ENCODE measurements at regions not wholly inside any gene's neighbourhood (a gene's known extent, or its start where the extent isn't known, plus 50 kb on each side); places are given as distances from the start of the nearest gene placed in this dataset.
"Not testable (repeated sequence)": the region's sequence is repeated elsewhere in the genome, so short reads cannot be mapped to it uniquely, and the experiment has no call there.

- DNase-seq = no peak
Measured at GRCh38 chr10:106038246-106038645, 1126.3 kb downstream of the SORCS1 start.

GRCh38 chr10:106033065-106033464 lies 1131.4 kb downstream of the SORCS1 start:
- no peak for DNase-seq

GRCh38 chr10:106032450-106033002 lies 1132.0 kb downstream of the SORCS1 start:
- DNase-seq = no peak

- DNase-seq = no peak
Measured at GRCh38 chr10:106027240-106027639, 1137.3 kb downstream of the SORCS1 start.

DNA sequence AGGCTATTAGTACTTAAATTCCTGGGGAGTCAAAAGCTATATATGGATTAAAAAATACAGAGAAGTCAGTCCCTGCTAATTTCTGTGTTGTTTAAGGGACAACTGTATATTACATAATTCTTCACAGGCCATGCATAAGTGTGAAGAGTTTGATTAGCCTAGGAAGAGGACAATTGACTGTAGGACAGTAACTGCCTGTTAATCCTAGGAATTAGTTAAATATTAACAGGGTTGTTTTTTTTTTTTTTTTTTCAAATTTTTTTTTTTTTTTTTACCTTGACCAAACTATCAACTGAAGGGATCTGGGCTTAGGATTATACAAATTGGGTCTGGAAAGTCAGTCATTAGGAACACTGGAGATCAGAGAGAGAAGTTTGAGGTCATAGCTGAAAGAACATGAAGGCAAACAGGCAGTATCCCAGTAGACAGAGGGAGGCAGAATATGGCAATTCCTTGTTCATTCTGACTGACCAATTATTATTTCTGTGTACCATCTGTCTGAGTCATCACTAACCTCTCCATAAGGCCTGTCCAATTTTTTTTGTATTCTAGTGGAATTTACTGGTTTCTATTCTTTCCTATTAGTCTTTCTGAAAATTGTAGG lies 1139.2 kb downstream of the SORCS1 start:
- no peak for DNase-seq

DNA sequence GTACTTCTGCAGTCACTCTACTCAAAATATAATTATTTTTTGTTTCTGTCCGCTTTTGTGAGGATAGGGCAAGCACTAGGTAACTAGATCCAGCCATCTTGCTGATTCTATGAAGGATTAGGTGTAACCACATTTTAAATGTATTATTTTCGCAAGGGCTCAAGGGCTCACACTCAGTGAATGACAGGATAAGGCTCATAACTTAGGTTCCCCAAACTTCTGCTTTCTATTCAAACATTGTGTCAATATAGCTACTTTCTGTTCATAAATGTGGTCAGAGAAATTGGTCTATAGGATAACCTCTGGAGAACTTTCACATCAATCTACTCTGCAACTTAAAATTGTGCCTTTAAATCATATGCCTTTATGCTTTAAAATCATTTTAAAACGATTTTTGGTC lies 1141.2 kb downstream of the SORCS1 start:
- DNase-seq = no peak

DNA sequence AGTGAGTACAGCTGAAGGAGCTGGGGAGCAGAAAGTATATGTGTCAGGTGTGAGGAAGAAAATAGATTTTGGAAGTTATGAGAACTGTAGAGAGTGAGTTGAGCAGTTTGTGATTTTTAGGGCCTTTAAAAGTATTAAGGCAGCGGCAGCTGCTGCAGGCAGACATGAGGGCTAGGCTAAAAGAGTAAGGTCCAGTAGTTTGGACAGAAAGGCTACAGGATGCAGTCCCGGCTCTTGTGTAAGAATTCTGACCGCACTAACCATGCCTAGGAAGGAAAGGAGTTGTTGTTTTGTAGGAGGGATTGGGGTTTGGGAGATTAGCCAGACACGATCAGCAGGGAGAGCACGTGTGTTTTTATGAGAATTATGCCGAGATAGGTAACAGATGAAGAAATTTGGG lies 1144.9 kb downstream of the SORCS1 start:
- DNase-seq = not testable (repeated sequence)

DNA sequence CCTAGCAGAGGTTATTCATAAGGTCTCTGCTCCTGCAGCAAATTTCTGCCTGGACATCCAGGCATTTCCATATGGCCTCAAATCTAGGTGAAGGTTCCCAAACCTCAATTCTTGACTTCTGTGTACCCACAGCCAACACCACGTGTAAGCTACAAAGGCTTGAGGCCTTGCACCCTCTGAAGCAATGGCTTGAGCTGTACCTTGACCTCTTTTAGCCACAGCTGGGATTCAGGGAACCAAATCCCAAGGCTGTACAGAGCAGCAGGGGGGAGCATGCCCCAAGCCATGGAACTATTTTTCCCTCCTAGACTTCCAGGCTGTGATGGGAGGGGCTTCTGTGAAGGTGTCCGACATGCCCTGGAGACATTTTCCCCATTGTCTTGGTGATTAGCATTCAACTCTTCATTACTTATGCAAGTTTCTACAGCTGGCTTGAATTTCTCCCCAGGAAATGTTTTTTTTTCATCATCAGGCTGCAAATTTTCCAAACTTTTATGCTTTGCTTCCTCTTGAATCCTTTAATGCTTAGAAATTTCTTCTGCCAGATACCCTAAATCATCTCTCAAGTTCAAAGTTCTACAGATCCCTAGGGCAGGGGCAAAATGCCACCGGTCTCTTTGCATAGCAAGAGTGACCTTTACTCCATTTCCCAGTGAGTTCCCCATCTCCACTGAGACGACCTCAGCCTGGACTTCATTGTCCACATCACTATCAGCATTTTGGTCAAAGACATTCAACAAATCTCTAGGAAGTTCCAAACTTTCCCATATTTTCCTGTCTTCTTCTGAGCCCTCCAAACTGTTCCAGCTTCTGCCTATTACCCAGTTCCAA lies 1148.9 kb downstream of the SORCS1 start:
- DNase-seq = not testable (repeated sequence)

DNA sequence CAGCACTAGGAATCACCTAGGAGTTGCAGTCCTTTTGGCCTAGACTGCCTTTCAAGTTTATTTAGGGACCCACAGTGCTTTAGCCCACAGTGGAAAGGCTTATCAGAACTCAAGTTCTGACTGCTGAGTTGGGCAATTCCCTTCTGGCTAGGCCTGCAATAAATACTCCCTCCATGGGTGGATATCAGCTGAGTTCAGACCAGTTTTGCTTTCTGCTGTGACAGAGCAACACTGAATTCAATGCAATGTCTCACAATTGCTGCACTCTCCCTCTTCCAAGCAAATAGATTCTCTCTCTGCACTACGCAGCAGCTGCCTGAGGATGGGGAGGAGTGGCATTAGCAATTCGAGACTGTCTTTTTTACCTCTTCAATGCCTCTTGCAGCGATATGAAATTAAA lies 1153.3 kb downstream of the SORCS1 start:
- no peak for DNase-seq

DNA sequence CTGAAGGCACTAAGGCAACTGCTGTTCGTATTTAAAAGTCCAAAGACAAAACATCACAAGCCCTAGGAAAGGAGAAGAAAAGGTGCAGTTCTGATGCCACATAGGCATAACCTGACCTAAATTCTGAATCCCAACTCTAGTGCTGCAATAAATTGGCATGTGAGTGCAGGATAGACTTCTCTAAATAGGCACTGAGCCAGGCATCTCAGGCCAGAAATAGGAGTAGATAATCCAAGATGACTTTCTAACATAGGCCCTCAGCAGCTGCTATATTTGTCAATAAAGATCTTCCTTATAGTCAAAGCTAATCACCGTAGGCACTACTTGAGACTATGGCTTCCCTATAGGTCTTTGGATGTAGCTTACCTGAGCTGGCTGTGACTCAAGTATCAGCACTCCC lies 1163.8 kb downstream of the SORCS1 start:
- no peak for DNase-seq

GRCh38 chr10:105993609-105994008 lies 1170.9 kb downstream of the SORCS1 start:
- DNase-seq = no peak

- no peak for DNase-seq
Measured at GRCh38 chr10:105992928-105993327, 1171.6 kb downstream of the SORCS1 start.

DNA sequence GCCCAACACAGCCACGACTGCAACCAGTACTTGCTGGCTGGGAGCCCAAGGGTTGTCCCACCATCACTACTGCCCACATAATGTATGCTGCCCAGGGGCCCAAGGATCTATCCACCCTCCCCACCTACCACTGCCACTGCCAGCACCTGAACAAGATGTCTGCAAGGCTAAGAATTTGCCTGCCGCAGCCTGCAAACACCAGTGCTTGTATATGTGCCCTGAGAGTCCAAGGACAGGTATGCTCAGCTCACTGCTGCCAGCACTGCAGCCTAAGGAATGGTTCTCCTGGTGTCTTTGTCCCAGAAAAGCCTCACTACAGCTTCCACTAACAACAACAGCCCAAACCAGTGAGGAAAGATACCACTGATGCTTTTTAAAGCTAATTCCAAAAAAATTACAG lies 1174.0 kb downstream of the SORCS1 start:
- DNase-seq = no peak

DNA sequence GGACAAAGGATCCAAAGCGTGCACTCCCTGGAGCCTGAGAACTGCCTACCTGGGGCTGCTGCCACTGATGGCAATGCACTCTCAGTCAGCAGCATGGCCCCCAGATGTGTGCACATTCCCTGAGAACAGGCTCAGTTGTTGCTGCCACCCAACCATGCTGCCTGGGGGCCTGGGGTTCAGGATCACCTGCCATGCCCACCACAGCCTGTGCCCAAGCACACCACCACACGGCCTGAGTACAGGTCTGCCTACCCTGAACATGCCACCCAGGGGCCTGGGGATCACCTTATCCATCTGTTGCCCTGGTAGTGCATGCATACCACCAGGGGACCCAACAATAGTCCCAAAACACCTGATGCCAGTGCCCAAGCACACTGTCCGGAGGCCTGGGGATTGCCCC lies 1174.5 kb downstream of the SORCS1 start:
- no peak for DNase-seq

- no peak for DNase-seq
Measured at GRCh38 chr10:105988848-105989247, 1175.7 kb downstream of the SORCS1 start.

GRCh38 chr10:105986912-105987635 lies 1177.4 kb downstream of the SORCS1 start:
- DNase-seq = no peak

DNA sequence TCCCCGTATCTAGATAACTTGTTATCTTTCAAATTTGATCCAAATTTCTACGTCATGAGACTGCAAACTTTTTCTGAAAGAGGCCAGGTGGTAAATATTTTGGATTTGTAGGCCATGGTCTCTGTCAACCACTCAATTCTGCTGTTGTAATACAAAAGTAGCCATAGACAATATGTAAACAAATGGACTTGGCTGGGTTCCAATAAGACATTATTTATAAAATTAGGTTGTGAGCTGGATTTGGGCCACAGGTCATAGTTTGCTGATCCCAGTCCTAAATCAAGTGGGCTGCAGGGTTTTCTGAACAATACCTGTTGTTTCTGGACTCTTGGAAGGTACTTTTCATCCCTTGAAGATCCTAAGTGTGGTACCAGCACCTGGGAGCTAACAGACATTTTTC lies 1178.0 kb downstream of the SORCS1 start:
- DNase-seq = no peak

DNA sequence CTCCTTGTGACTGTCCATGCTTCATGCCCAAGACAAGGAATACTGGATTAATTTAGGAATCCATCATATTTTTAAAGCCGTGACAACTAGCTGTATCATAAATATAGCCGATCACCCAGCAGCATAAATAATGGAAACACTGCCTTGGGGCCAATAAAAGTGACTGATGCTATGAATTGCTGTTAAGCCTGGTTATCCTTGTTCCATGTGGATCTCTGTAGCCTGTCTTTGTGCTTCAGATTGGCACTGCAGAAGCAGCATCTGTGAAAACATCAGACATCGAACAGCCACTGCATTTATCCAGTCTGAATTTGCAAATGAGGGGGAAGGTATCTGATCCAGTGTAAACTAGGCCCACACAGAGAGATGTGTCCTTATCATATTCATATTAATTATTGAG lies 1181.8 kb downstream of the SORCS1 start:
- no peak for DNase-seq

- DNase-seq = no peak
Measured at GRCh38 chr10:105981679-105982078, 1182.8 kb downstream of the SORCS1 start.

GRCh38 chr10:105974803-105975456 lies 1189.6 kb downstream of the SORCS1 start:
- DNase-seq = no peak

- no peak for DNase-seq
Measured at GRCh38 chr10:105973902-105974301, 1190.6 kb downstream of the SORCS1 start.

DNA sequence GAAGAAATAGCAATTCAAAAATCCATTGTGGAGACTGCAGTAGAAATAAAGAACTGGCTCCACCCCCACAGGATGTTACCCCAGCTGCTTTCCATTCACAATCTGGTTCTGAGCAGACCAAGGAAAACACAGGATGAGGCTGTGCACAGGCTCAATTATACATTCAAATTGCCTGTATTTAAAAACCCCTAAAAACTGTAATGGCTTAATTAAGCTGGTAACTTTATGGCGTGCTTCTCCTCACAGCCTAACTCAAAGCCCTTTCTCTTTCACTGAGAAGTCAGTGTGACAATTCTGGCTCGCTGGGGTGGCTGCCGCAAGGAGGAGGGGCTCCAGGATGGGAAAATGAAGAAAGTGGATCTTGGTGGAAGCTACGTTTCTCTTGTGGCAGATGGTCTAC lies 1191.1 kb downstream of the SORCS1 start:
- DNase-seq = no peak

- DNase-seq = no peak
Measured at GRCh38 chr10:105971460-105971859, 1193.0 kb downstream of the SORCS1 start.
